GM12864 (cell line): ENCODE measurements at regions not wholly inside any gene's neighbourhood (a gene's known extent, or its start where the extent isn't known, plus 50 kb on each side); places are given as distances from the start of the nearest gene placed in this dataset.

ENCODE experiments used
- DNase-seq: peaks from one replicate; pipeline ENCODE4 v3.0.0-alpha.2; 2011; ENCODE audit warnings: low read depth
- H3K4me3 ChIP-seq: 2 replicates; pipeline ENCODE4 v1.5.1; 2011; ENCODE audit warnings: mild to moderate bottlenecking, low read depth, low read length, control low read depth
- CTCF ChIP-seq: IDR thresholded peaks from 2 replicates; pipeline ENCODE4 v1.5.1; 2011; ENCODE audit warnings: low read depth, mild to moderate bottlenecking, moderate library complexity, low read length, control low read depth, inconsistent platforms; ENCODE audit errors: missing control alignments

- no peak for TF ChIP-seq CTCF
- DNase-seq = no peak
- no peak overlapping the region for H3K4me3 ChIP-seq
Measured at GRCh38 chr5:90287036-90287435, 122.5 kb downstream of the CETN3 start.

- DNase-seq = no peak
- H3K4me3 ChIP-seq = no peak overlapping the region
- no peak for TF ChIP-seq CTCF
Measured at GRCh38 chr5:90285581-90285980, 124.0 kb downstream of the CETN3 start.

GRCh38 chr5:90284375-90284774 lies 125.2 kb downstream of the CETN3 start:
- no peak for TF ChIP-seq CTCF
- DNase-seq = no peak
- H3K4me3 ChIP-seq = no peak overlapping the region

- H3K4me3 ChIP-seq = no peak overlapping the region
- no peak for DNase-seq
- TF ChIP-seq CTCF = no peak
Measured at GRCh38 chr5:90279091-90279490, 130.5 kb downstream of the CETN3 start.

- DNase-seq = no peak
- TF ChIP-seq CTCF = no peak
- no peak overlapping the region for H3K4me3 ChIP-seq
Measured at GRCh38 chr5:90274216-90274615, 135.3 kb downstream of the CETN3 start.

- no peak for TF ChIP-seq CTCF
- no peak for DNase-seq
- H3K4me3 ChIP-seq = no peak overlapping the region
Measured at GRCh38 chr5:90267646-90268045, 141.9 kb downstream of the CETN3 start.

GRCh38 chr5:90265545-90265857 lies 144.1 kb downstream of the CETN3 start:
- TF ChIP-seq CTCF = no peak
- H3K4me3 ChIP-seq = no peak overlapping the region
- no peak for DNase-seq
